ENCODE measurements at regions not wholly inside any gene's neighbourhood (a gene's known extent, or its start where the extent isn't known, plus 50 kb on each side); places are given as distances from the start of the nearest gene placed in this dataset.

GRCh38 chr3:30273304-30274072 lies 332.9 kb upstream of the TGFBR2 start:
- no peak overlapping the region for H3K4me3 ChIP-seq (ENCODE audit: low read depth, low read length)
- ChIA-PET POLR2A (no interaction called here), CTCF (interaction anchor here (0.5 to 1.5 kb wide), 2 partner anchors 14 to 409 kb away, joined by 3 to 4 read pairs; no protein-coding TSS in a partner anchor)
- DNase-seq (ENCODE audit: low read depth, low spot score): no peak
- TF ChIP-seq, protein P1, sequence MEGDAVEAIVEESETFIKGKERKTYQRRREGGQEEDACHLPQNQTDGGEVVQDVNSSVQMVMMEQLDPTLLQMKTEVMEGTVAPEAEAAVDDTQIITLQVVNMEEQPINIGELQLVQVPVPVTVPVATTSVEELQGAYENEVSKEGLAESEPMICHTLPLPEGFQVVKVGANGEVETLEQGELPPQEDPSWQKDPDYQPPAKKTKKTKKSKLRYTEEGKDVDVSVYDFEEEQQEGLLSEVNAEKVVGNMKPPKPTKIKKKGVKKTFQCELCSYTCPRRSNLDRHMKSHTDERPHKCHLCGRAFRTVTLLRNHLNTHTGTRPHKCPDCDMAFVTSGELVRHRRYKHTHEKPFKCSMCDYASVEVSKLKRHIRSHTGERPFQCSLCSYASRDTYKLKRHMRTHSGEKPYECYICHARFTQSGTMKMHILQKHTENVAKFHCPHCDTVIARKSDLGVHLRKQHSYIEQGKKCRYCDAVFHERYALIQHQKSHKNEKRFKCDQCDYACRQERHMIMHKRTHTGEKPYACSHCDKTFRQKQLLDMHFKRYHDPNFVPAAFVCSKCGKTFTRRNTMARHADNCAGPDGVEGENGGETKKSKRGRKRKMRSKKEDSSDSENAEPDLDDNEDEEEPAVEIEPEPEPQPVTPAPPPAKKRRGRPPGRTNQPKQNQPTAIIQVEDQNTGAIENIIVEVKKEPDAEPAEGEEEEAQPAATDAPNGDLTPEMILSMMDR (IDR thresholded peaks at IDR 0.05; ENCODE audit: insufficient read depth, low read length, missing control alignments): no peak

GRCh38 chr3:30277494-30277893 lies 328.9 kb upstream of the TGFBR2 start:
- ChIA-PET POLR2A (interaction anchor here (0.6 kb wide), 1 partner anchor 514 kb away, joined by 3 read pairs; no protein-coding TSS in a partner anchor), CTCF (no interaction called here)
- TF ChIP-seq, protein P1 (IDR thresholded peaks at IDR 0.05; ENCODE audit: insufficient read depth, low read length, missing control alignments): no peak
- no peak overlapping the region for H3K4me3 ChIP-seq (ENCODE audit: low read depth, low read length)
- no peak for DNase-seq (ENCODE audit: low read depth, low spot score)

DNA sequence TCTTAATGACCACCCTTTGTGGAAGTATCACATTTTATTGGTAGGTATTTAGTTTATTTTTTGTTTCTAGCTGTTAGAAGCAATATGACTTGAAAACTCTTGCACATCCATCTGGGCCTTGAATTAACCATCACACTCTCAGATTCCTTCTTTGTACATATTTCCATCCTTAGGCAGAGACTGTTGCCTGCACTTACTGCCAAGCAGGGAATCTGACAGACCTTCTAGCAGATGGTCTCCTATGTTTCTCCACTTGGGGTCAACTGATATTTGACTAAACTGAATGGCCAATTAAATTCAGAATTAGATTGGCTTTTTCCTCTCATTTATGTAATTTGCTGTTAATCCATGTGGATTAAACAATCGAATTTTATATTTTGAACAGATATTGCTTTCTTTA lies 324.9 kb upstream of the TGFBR2 start:
- H3K4me3 ChIP-seq (ENCODE audit: low read depth, low read length): no peak overlapping the region
- ChIA-PET POLR2A (no interaction called here), CTCF (no interaction called here)
- TF ChIP-seq, protein P1 (IDR thresholded peaks at IDR 0.05; ENCODE audit: insufficient read depth, low read length, missing control alignments): no peak
- no peak for DNase-seq (ENCODE audit: low read depth, low spot score)

GRCh38 chr3:30282154-30282696 lies 324.2 kb upstream of the TGFBR2 start:
- peak; percentile 77 for DNase-seq (ENCODE audit: low read depth, low spot score)

GRCh38 chr3:30285188-30286006 lies 321.0 kb upstream of the TGFBR2 start:
- POLR2A ChIA-PET: interaction anchor here (0.8 kb wide), 1 partner anchor 29 kb away, joined by 3 read pairs; no protein-coding TSS in a partner anchor
- H3K4me3 ChIP-seq (ENCODE audit: low read depth, low read length): no peak overlapping the region
- TF ChIP-seq, protein P1 (IDR thresholded peaks at IDR 0.05; ENCODE audit: insufficient read depth, low read length, missing control alignments): no peak
- CTCF ChIA-PET: interaction anchor here (1.2 to 2.9 kb wide), 2 partner anchors 87 to 407 kb away, joined by 3 to 8 read pairs; no protein-coding TSS in a partner anchor
- DNase-seq (ENCODE audit: low read depth, low spot score): no peak

More at GRCh38 chr3:30282154-30282696, 324.2 kb upstream of the TGFBR2 start:
- ChIA-PET POLR2A (no interaction called here), CTCF (no interaction called here)
- TF ChIP-seq, protein P1 (IDR thresholded peaks at IDR 0.05; ENCODE audit: insufficient read depth, low read length, missing control alignments): no peak
- no peak overlapping the region for H3K4me3 ChIP-seq (ENCODE audit: low read depth, low read length)
